HFFc6 (cell line): ENCODE measurements at regions not wholly inside any gene's neighbourhood (a gene's known extent, or its start where the extent isn't known, plus 50 kb on each side); places are given as distances from the start of the nearest gene placed in this dataset.
A peak's percentile ranks its signal among the peaks of the same experiment; 100 is the strongest.

Experiments
- DNase-seq: peaks from one replicate; pipeline ENCODE4 v3.0.0-alpha.2; 2018
- H3K27ac Mint-ChIP-seq: 2 replicates; pipeline ENCODE4 v1.8.0; 2020; ENCODE audit warnings: mild to moderate bottlenecking, mixed read lengths
- H3K27me3 Mint-ChIP-seq: 2 replicates; pipeline ENCODE4 v1.8.0; 2021; ENCODE audit warnings: mild to moderate bottlenecking, moderate library complexity, mixed read lengths; ENCODE audit not compliant: insufficient read depth
- H3K36me3 Mint-ChIP-seq: 2 replicates; pipeline ENCODE4 v1.8.0; 2021; ENCODE audit warnings: low read depth, mixed read lengths
- H3K4me1 Mint-ChIP-seq: 2 replicates; pipeline ENCODE4 v1.8.0; 2020; ENCODE audit warnings: low read depth, mixed read lengths
- H3K4me3 Mint-ChIP-seq: 2 replicates; pipeline ENCODE4 v1.8.0; 2020; ENCODE audit warnings: mild to moderate bottlenecking, moderate library complexity, mixed read lengths
- H3K9me3 Mint-ChIP-seq: 2 replicates; pipeline ENCODE4 v1.8.0; 2020; ENCODE audit warnings: mild to moderate bottlenecking, mixed read lengths
- TF ChIP-seq, protein P1 (sequence below): fragments of 200-600 bp; sonication (generic); IDR thresholded peaks from 2 replicates; pipeline ENCODE4 v1.5.0; 2021; ENCODE audit warnings: antibody characterized with exemption, mild to moderate bottlenecking

GRCh38 chr7:41029072-41029499 lies 673.8 kb downstream of the INHBA start:
- Mint-ChIP-seq H3K4me1 (peaks cover 87% of the 10 kb centered on the region), H3K36me3 (no peaks in the 10 kb centered on the region; the same call in 1 of the 2 replicates), H3K27me3 (peaks cover 1% of the 10 kb centered on the region), H3K4me3 (peak overlapping the region; percentile 41; the same call in 1 of the 2 replicates), H3K9me3 (no peaks in the 10 kb centered on the region), H3K27ac (peak overlapping the region; percentile 88)
- peak; percentile 97 for DNase-seq
- TF ChIP-seq, protein P1, sequence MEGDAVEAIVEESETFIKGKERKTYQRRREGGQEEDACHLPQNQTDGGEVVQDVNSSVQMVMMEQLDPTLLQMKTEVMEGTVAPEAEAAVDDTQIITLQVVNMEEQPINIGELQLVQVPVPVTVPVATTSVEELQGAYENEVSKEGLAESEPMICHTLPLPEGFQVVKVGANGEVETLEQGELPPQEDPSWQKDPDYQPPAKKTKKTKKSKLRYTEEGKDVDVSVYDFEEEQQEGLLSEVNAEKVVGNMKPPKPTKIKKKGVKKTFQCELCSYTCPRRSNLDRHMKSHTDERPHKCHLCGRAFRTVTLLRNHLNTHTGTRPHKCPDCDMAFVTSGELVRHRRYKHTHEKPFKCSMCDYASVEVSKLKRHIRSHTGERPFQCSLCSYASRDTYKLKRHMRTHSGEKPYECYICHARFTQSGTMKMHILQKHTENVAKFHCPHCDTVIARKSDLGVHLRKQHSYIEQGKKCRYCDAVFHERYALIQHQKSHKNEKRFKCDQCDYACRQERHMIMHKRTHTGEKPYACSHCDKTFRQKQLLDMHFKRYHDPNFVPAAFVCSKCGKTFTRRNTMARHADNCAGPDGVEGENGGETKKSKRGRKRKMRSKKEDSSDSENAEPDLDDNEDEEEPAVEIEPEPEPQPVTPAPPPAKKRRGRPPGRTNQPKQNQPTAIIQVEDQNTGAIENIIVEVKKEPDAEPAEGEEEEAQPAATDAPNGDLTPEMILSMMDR: no peak

GRCh38 chr7:41028580-41028979 lies 674.3 kb downstream of the INHBA start:
- Mint-ChIP-seq H3K9me3 (no peaks in the 10 kb centered on the region), H3K4me3 (peak overlapping the region; percentile 41), H3K27ac (peak overlapping the region; percentile 88), H3K36me3 (no peaks in the 10 kb centered on the region; the same call in 1 of the 2 replicates), H3K4me1 (peaks cover 87% of the 10 kb centered on the region), H3K27me3 (peaks cover 1% of the 10 kb centered on the region)
- DNase-seq: peak; percentile 27
- TF ChIP-seq, protein P1: no peak

DNA sequence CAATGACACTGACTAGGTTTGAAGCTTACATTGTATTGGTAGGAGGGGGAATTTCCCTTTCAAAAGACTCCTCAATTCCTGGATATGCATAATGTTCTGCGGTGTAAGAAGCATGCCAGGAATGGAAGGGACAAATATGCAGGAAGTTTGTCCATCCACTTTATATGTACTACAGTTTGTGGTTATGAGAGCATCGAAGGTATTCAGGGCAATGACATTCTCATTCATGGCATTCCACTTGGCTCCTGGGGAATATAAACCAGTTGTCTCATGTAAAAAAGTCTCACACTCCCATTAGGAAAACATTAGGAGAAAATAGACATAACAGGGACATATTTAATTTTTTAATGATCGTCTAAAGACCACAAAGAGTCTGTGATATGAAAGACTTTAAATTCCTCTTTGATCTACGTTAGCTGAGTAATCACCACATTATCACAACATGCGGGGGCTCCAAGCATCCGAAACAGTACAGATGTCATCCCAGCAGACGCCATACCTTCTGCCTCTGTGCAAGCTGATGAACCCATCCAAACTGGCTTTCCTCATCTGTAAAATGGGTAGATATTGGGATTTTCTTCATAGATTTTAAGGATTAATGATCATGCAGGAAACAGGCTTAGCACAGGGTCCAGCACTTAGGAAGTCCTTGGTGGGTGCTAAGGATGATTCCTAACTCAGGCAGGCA lies 675.3 kb downstream of the INHBA start:
- H3K4me1 Mint-ChIP-seq: peaks cover 81% of the 10 kb centered on the region
- no peaks in the 10 kb centered on the region for H3K9me3 Mint-ChIP-seq
- DNase-seq: peak; percentile 95
- peak overlapping the region; percentile 16; the same call in 1 of the 2 replicates for H3K4me3 Mint-ChIP-seq
- peak overlapping the region; percentile 88 for H3K27ac Mint-ChIP-seq
- H3K36me3 Mint-ChIP-seq: no peaks in the 10 kb centered on the region; the same call in 1 of the 2 replicates
- peaks cover 1% of the 10 kb centered on the region for H3K27me3 Mint-ChIP-seq
- TF ChIP-seq, protein P1: no peak

DNA sequence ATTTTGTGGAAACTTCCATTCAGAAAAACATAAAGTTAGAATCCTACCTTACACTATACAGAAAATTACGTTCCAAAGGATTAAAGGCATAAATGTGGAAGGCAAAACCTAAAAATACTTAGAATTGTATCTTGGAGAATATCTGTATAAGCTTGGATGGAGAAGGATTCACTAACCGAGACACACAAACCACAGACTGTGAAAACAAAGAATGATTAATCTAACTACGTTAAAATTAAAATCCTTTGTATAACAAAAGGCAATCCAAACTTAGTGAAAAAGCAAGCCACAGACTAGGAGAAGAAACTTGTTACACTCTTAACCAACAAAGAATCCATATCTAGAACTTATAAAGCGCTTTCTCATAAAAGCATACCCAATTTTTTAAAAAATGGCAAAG lies 678.8 kb downstream of the INHBA start:
- Mint-ChIP-seq H3K4me1 (peaks cover 77% of the 10 kb centered on the region), H3K36me3 (no peaks in the 10 kb centered on the region), H3K4me3 (no peak overlapping the region), H3K9me3 (no peaks in the 10 kb centered on the region), H3K27ac (no peak overlapping the region; the same call in 1 of the 2 replicates), H3K27me3 (no peaks in the 10 kb centered on the region; the same call in 1 of the 2 replicates)
- TF ChIP-seq, protein P1: no peak
- no peak for DNase-seq

- peaks cover 45% of the 10 kb centered on the region for H3K4me1 Mint-ChIP-seq
- no peak overlapping the region for H3K27ac Mint-ChIP-seq
- no peaks in the 10 kb centered on the region for H3K9me3 Mint-ChIP-seq
- H3K4me3 Mint-ChIP-seq: no peak overlapping the region
- H3K27me3 Mint-ChIP-seq: no peaks in the 10 kb centered on the region
- TF ChIP-seq, protein P1: no peak
- H3K36me3 Mint-ChIP-seq: no peaks in the 10 kb centered on the region
- DNase-seq: no peak
These were observed 682.8 kb downstream of the INHBA start for GRCh38 chr7:41020056-41020455.
